PC-9 (cell line): ENCODE measurements at regions not wholly inside any gene's neighbourhood (a gene's known extent, or its start where the extent isn't known, plus 50 kb on each side); places are given as distances from the start of the nearest gene placed in this dataset.

ENCODE experiments used
- CTCF ChIP-seq: fragments of 200-600 bp; sonication (generic); conservative IDR thresholded peaks from 2 replicates; pipeline ENCODE4 v1.6.1; 2017; ENCODE audit warnings: mixed run types, antibody characterized with exemption, mild to moderate bottlenecking, moderate library complexity
- EZH2 ChIP-seq: fragments of 200-600 bp; sonication (generic); IDR thresholded peaks from 2 replicates; pipeline ENCODE4 v1.8.0; 2017; ENCODE audit warnings: antibody characterized with exemption, low read depth

- TF ChIP-seq EZH2 (no peak), CTCF (no peak)
Measured at GRCh38 chr3:83902787-83903533, 1055.8 kb upstream of the CADM2 start.
